GM19328 (cell line): ENCODE measurements at regions not wholly inside any gene's neighbourhood (a gene's known extent, or its start where the extent isn't known, plus 50 kb on each side); places are given as distances from the start of the nearest gene placed in this dataset.
"Not testable (repeated sequence)": the region's sequence is repeated elsewhere in the genome, so short reads cannot be mapped to it uniquely, and the experiment has no call there.

ENCODE experiments used
- ATAC-seq: cut with Tn5 transposase; IDR thresholded peaks from one replicate; pipeline ENCODE4 v1.9.1; 2021; ENCODE audit warnings: mild to moderate bottlenecking, moderate library complexity; ENCODE audit not compliant: unreplicated experiment

- no peak for ATAC-seq
These were observed 1603.8 kb downstream of the CDH8 start for GRCh38 chr16:60432472-60432871.

DNA sequence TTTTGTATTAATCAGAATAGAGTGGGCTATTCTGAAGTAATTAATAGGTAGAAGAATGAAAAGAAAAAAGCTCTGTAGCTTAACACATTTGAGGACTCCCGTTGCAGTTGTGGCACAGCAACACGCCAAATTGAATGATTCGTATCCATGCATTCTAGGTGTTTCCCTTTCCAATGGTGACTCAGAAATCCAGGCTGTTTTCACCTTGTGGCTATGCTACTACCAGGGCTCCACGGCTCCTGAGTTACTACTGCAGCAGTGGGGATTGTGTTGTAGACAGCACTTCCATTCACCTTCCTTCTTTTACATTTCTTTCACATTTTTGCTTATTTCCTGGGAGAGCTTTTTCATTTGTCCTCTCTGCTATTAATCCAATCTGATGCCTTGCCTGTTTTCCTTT is 1616.4 kb downstream of the CDH8 start:
- ATAC-seq: no peak

DNA sequence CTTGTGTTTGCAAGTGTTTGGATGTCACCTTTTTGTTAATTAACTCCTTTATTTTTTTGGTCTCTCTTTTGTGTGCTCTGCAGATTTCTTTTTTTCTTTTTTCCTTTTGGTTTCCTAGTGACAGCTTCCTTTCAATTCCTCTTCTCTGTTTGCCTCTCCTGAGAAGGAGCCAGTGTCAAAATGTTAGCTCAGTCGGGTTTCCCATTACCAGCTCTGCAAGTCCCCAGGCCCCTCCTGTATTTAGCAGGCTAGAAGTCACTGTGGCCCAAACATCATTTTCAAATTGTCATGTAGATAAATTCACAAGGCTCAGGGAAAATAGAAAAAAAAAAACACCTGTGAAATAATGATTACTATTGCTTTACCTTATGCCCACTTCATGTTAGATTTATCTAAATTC is 1621.6 kb downstream of the CDH8 start:
- no peak for ATAC-seq

GRCh38 chr16:60413969-60414368 is 1622.3 kb downstream of the CDH8 start:
- no peak for ATAC-seq

DNA sequence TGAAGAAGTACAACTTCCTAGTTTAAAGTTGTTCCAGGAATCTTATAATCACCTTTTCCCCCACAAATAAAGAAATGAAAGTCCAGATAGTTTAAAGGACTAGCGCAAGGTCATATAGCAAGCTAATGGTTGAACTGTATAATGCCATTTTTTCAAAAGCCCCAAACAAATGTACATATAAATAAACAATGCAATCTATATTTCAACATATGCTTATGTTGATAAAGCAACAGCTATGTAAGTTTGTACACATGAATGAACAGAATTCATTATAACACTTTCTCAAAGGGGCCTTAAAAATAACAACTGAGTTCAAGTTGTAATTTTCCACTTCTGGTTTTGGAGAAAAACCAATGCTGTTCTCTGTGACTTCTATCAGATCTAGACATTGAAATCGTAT is 1628.6 kb downstream of the CDH8 start:
- no peak for ATAC-seq

- no peak for ATAC-seq
These were observed 1629.2 kb downstream of the CDH8 start for GRCh38 chr16:60407034-60407433.

GRCh38 chr16:60405286-60405685 is 1631.0 kb downstream of the CDH8 start:
- no peak for ATAC-seq

- ATAC-seq: no peak
These were observed 1631.8 kb downstream of the CDH8 start for GRCh38 chr16:60404401-60404800.

GRCh38 chr16:60402941-60403340 is 1633.3 kb downstream of the CDH8 start:
- not testable (repeated sequence) for ATAC-seq

DNA sequence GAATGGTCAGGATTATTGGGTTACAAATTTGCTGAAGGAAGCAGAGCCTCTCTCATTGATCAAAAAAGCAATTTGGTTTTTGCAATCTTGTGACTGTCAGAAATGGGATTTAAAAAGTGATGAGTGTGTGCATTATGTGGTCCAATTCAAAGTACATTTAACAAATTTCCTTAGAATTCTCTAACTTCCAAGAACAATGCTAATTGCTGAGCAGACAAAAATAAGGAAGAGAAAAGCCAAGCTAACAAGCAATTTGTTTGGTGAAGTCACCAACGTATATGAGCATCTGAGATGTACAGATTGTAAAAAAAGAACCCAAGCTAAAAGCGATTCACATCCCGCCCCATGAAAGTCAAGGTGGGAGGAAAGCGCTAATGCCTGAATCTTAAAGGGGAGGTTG is 1643.9 kb downstream of the CDH8 start:
- ATAC-seq: no peak

DNA sequence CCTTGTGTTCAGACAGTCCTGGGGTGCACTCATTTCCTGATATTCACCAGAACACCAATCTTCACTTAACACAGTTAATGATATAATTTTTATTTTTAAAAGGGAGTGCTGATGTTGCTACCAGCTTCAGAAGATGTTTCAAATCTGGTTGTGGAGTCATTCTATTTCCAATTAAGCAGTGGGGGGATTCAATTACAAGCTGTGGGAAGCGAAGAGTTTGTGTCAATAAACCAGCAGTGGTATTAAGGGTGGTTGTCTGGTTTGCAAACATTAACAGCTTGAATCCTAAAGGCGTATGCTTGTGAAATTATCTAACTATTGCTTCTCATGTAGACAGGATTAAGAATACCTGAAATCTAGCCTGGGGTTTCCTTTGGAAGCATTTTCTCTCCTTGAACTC is 1637.5 kb upstream of the GOT2 start:
- ATAC-seq: no peak

- ATAC-seq: no peak
These were observed 1633.6 kb upstream of the GOT2 start for GRCh38 chr16:60367739-60368138.

- no peak for ATAC-seq
These were observed 1629.5 kb upstream of the GOT2 start for GRCh38 chr16:60363566-60363965.

GRCh38 chr16:60359866-60360265 is 1625.8 kb upstream of the GOT2 start:
- not testable (repeated sequence) for ATAC-seq

DNA sequence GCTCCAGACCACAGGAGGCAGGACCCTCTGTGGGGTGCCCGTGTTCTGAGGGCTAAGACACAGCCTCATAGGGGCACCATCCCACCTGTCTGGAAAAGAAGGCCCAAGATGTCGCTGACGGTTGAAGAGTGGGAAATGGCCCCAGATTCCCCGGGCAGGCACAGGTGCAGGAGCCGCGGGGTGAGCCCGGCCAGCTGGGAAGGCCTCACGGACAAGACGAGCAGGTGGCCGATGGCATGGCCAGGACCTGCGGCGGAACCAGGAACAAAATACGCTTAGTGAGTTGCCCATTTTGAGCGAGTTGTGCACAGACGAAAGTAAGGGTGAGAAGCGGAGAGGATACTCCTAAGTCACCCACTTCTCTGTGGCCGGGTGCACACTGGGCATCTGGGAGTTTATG is 1625.3 kb upstream of the GOT2 start:
- ATAC-seq: not testable (repeated sequence)

GRCh38 chr16:60357876-60358522 is 1623.9 kb upstream of the GOT2 start:
- ATAC-seq: not testable (repeated sequence)

- no peak for ATAC-seq
These were observed 1612.1 kb upstream of the GOT2 start for GRCh38 chr16:60346256-60346655.

DNA sequence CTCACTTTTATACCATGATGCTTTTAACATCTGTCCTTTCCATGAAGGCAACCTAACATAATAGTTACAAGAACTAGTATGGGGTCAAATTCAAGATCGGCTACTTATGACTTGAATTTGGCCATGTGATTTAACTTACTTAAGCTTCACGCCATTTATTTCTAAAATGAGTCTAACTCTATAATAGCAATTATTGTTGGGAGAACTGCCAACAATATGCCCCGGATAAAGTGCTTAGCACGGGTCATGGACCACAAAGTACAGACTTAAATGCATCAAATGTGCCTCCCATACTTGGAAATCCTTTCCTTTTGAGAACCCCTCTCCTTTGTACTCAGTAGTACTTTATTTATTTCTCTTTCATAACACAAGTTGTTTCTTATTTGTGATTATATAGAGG is 1603.6 kb upstream of the GOT2 start:
- no peak for ATAC-seq

DNA sequence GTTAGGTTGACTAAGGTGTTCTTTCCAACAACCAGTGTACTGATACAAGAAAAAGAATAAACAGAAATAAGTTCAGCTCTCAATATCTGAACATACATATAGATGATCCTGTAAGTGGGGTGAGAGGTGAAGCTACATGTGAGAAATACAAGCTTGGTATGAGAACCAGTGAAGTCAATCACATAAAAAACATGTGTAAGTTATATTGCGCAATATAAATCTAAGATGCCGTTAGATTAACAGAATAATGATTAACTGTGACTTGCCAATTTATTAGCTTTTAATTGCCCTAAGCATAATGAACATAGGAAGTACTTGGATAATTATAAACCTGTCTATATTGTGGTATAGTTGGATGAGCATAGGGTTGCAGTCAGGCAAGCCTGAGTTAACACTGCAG is 1597.1 kb upstream of the GOT2 start:
- no peak for ATAC-seq

GRCh38 chr16:60329108-60329507 is 1595.0 kb upstream of the GOT2 start:
- no peak for ATAC-seq

GRCh38 chr16:60328152-60328551 is 1594.0 kb upstream of the GOT2 start:
- no peak for ATAC-seq

DNA sequence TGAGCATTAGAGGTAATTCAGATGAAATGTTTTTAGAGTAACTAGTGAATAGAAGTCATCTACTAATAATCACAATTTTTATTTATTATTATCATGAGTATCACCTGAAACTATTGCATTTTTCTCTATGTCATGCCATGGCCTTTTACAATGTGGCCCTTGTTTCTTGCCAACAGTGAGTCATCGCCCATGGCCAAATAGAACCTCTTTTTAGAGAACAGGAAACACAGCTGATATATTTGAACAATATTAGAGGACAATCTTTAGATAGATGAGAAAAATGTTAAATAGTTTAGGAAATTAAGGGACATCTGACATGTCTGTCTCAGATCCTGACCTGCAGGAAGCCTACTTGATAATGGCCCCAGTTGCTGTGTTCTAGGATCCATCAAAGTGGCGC is 1584.4 kb upstream of the GOT2 start:
- ATAC-seq: no peak

DNA sequence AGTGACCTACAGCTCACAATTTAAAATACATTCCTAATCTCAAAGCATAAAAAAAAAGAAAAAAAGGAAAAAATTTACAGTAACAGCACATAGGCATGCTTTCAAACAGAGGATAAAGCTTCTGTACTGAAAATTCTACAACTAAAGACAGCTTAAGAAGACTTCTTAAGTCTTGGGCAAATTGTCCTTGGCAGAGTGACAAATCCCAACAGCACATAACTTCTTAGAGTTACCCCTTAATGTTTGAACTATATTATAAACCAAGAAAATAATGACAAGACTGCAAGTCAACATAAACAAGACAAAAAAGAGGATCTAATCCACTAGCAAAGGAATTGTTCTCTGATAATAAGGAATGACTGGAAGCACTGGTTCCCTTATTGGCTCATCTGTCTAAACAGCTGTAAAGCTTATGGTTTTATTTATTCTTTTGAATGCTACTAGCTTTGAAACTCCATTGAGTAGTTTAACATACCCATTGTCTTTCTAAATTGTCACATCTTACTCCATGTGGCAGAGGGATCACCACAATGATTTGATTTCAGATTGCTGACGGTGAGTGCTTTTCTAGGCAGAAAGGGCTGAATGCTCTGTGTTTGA is 1576.8 kb upstream of the GOT2 start:
- ATAC-seq: no peak
